A549 (cell line): ENCODE measurements at regions not wholly inside any gene's neighbourhood (a gene's known extent, or its start where the extent isn't known, plus 50 kb on each side); places are given as distances from the start of the nearest gene placed in this dataset.

ENCODE experiments used
- BHLHE40 ChIP-seq: IDR thresholded peaks from 2 replicates; pipeline ENCODE4 v1.6.1; 2012; ENCODE audit warnings: low read depth, low read length, inconsistent platforms
- EP300 ChIP-seq, 2 experiments: fragments of >200 bp; sonication (Bioruptor Twin); formaldehyde crosslinking; IDR thresholded peaks; 2 replicates in 1 of 2; 3 replicates in 1 of 2; pipeline ENCODE4 v1.6.1; 2016 to 2017
- HDAC2 ChIP-seq: fragments of 200-600 bp; sonication (generic); IDR thresholded peaks from 2 replicates; pipeline ENCODE4 v1.6.1; 2016
- MAFK ChIP-seq: fragments of 450-650 bp; IDR thresholded peaks from 2 replicates; pipeline ENCODE4 v1.6.1; 2014; ENCODE audit not compliant: partially characterized antibody
- MYC ChIP-seq: IDR thresholded peaks from 2 replicates; pipeline ENCODE4 v1.6.1; 2012; ENCODE audit warnings: mild to moderate bottlenecking, inconsistent platforms, low read length, improper control_type of control experiment, borderline replicate concordance
- NPAS2 ChIP-seq: fragments of 250-450 bp; sonication (Bioruptor Pico); IDR thresholded peaks from 2 replicates; pipeline ENCODE4 v1.8.0; 2022; ENCODE audit warnings: mild to moderate bottlenecking, moderate library complexity, borderline replicate concordance
- PBX3 ChIP-seq: IDR thresholded peaks from 2 replicates; pipeline ENCODE4 v1.6.1; 2012
- POLR2A ChIP-seq: IDR thresholded peaks from 2 replicates; pipeline ENCODE4 v1.6.1; 2012; ENCODE audit warnings: mild to moderate bottlenecking, low read length
- RCOR1 ChIP-seq: fragments of 150-350 bp; IDR thresholded peaks from 2 replicates; pipeline ENCODE4 v1.6.1; 2014; ENCODE audit warnings: antibody characterized with exemption, low read length, low read depth
- SREBF2 ChIP-seq: fragments of 450-650 bp; IDR thresholded peaks from 2 replicates; pipeline ENCODE4 v1.6.1; 2014; ENCODE audit warnings: mild to moderate bottlenecking, moderate library complexity
- USF2 ChIP-seq: fragments of 450-650 bp; IDR thresholded peaks from 2 replicates; pipeline ENCODE4 v1.6.1; 2014; ENCODE audit warnings: antibody characterized with exemption
- TF ChIP-seq, protein P1 (sequence below): fragments of >200 bp; sonication (Bioruptor Twin); formaldehyde crosslinking; IDR thresholded peaks from 3 replicates; pipeline ENCODE4 v1.5.1; 2016
- TF ChIP-seq, protein P2 (sequence below): fragments of 200-600 bp; sonication (generic); IDR thresholded peaks from 2 replicates; pipeline ENCODE4 v1.6.1; 2016; ENCODE audit warnings: antibody characterized with exemption, mild to moderate bottlenecking, moderate library complexity

DNA sequence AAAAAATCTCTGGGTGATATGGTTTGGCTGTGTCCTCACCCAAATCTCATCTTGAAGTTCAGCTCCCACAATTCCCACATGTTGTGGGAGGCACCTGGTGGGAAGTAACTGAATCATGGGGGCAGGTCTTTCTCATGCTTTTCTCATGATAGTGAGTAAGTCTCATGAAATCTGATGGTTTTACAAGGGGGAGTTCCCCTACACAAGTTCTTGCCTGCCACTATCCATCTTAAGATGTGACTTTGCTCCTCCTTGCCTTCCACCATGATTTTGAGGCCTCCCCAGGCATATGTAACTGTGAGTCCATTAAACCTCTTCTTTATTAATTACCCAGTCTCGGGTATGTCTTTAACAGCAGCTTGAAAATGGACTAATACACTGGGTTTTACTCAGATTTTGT lies 513.9 kb downstream of the TLE4 start:
- TF ChIP-seq, protein P1, sequence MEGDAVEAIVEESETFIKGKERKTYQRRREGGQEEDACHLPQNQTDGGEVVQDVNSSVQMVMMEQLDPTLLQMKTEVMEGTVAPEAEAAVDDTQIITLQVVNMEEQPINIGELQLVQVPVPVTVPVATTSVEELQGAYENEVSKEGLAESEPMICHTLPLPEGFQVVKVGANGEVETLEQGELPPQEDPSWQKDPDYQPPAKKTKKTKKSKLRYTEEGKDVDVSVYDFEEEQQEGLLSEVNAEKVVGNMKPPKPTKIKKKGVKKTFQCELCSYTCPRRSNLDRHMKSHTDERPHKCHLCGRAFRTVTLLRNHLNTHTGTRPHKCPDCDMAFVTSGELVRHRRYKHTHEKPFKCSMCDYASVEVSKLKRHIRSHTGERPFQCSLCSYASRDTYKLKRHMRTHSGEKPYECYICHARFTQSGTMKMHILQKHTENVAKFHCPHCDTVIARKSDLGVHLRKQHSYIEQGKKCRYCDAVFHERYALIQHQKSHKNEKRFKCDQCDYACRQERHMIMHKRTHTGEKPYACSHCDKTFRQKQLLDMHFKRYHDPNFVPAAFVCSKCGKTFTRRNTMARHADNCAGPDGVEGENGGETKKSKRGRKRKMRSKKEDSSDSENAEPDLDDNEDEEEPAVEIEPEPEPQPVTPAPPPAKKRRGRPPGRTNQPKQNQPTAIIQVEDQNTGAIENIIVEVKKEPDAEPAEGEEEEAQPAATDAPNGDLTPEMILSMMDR = no peak
- TF ChIP-seq BHLHE40 (no peak), MYC (no peak), MAFK (no peak), HDAC2 (no peak), RCOR1 (no peak), POLR2A (no peak), SREBF2 (no peak), USF2 (no peak), NPAS2 (CRISPR knock-in tag) (no peak), PBX3 (no peak), EP300 (IDR thresholded peaks at IDR 0.05) (no peak)
- TF ChIP-seq, protein P2, sequence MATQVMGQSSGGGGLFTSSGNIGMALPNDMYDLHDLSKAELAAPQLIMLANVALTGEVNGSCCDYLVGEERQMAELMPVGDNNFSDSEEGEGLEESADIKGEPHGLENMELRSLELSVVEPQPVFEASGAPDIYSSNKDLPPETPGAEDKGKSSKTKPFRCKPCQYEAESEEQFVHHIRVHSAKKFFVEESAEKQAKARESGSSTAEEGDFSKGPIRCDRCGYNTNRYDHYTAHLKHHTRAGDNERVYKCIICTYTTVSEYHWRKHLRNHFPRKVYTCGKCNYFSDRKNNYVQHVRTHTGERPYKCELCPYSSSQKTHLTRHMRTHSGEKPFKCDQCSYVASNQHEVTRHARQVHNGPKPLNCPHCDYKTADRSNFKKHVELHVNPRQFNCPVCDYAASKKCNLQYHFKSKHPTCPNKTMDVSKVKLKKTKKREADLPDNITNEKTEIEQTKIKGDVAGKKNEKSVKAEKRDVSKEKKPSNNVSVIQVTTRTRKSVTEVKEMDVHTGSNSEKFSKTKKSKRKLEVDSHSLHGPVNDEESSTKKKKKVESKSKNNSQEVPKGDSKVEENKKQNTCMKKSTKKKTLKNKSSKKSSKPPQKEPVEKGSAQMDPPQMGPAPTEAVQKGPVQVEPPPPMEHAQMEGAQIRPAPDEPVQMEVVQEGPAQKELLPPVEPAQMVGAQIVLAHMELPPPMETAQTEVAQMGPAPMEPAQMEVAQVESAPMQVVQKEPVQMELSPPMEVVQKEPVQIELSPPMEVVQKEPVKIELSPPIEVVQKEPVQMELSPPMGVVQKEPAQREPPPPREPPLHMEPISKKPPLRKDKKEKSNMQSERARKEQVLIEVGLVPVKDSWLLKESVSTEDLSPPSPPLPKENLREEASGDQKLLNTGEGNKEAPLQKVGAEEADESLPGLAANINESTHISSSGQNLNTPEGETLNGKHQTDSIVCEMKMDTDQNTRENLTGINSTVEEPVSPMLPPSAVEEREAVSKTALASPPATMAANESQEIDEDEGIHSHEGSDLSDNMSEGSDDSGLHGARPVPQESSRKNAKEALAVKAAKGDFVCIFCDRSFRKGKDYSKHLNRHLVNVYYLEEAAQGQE = no peak
